Ishikawa (cell line): ENCODE measurements at regions not wholly inside any gene's neighbourhood (a gene's known extent, or its start where the extent isn't known, plus 50 kb on each side); places are given as distances from the start of the nearest gene placed in this dataset.

ENCODE experiments used
- CREB1 ChIP-seq: IDR thresholded peaks from 2 replicates; pipeline ENCODE4 v1.6.1; 2012; ENCODE audit warnings: low read depth
- EP300 ChIP-seq: IDR thresholded peaks from 2 replicates; pipeline ENCODE4 v1.6.1; 2012; ENCODE audit warnings: borderline replicate concordance
- REST ChIP-seq: IDR thresholded peaks from 2 replicates; pipeline ENCODE4 v1.6.1; 2012; ENCODE audit warnings: low read depth, mild to moderate bottlenecking
- TAF1 ChIP-seq: IDR thresholded peaks from 2 replicates; pipeline ENCODE4 v1.6.1; 2012; ENCODE audit warnings: low read depth, mild to moderate bottlenecking
- USF1 ChIP-seq: IDR thresholded peaks from 2 replicates; pipeline ENCODE4 v1.6.1; 2012
- YY1 ChIP-seq: IDR thresholded peaks from 2 replicates; pipeline ENCODE4 v1.6.1; 2012; ENCODE audit warnings: low read depth
- ZBTB7A ChIP-seq: IDR thresholded peaks from 2 replicates; pipeline ENCODE4 v1.6.1; 2012; ENCODE audit warnings: low read depth
- TF ChIP-seq, protein P1 (sequence below): IDR thresholded peaks from 2 replicates; pipeline ENCODE4 v1.6.1; 2012

DNA sequence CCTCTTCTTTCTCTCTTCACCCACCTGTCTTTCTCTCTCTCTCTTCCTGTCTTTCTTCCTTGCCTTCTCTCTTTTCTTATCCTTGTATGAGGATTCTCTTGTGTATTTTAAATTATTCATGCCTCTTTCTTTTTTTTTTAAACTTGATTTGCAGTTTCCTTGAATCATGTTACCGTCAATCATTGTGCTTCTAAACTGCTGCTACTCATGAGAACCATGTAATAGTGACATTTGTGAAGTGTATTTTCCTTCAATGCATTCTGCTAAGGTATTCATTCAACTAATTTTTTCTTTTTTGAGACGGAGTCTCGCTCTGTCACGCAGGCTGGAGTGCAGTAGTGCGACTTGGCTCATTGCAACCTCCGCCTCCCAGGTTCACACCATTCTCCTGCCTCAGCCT lies 539.1 kb upstream of the BRINP3 start:
- TF ChIP-seq CREB1 = no peak
- no peak for TF ChIP-seq REST
- TF ChIP-seq YY1 = no peak
- TF ChIP-seq USF1 = no peak
- no peak for TF ChIP-seq EP300
- TF ChIP-seq, protein P1, sequence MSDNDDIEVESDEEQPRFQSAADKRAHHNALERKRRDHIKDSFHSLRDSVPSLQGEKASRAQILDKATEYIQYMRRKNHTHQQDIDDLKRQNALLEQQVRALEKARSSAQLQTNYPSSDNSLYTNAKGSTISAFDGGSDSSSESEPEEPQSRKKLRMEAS = no peak
- TF ChIP-seq ZBTB7A = no peak
- no peak for TF ChIP-seq TAF1
